AG08395 (cell line): ENCODE measurements at regions not wholly inside any gene's neighbourhood (a gene's known extent, or its start where the extent isn't known, plus 50 kb on each side); places are given as distances from the start of the nearest gene placed in this dataset.

Source experiments
- DNase-seq: peaks from one replicate; pipeline ENCODE4 v3.0.0; 2012; ENCODE audit warnings: mixed read lengths, low spot score

- no peak for DNase-seq
These were observed 132.5 kb upstream of the THBS1 start for GRCh38 chr15:39448409-39448808.

GRCh38 chr15:39451121-39451688 is 129.7 kb upstream of the THBS1 start:
- no peak for DNase-seq

GRCh38 chr15:39451871-39452270 is 129.0 kb upstream of the THBS1 start:
- no peak for DNase-seq

- DNase-seq: no peak
These were observed 127.3 kb upstream of the THBS1 start for GRCh38 chr15:39453620-39454019.

GRCh38 chr15:39454189-39454986 is 126.5 kb upstream of the THBS1 start:
- no peak for DNase-seq

DNA sequence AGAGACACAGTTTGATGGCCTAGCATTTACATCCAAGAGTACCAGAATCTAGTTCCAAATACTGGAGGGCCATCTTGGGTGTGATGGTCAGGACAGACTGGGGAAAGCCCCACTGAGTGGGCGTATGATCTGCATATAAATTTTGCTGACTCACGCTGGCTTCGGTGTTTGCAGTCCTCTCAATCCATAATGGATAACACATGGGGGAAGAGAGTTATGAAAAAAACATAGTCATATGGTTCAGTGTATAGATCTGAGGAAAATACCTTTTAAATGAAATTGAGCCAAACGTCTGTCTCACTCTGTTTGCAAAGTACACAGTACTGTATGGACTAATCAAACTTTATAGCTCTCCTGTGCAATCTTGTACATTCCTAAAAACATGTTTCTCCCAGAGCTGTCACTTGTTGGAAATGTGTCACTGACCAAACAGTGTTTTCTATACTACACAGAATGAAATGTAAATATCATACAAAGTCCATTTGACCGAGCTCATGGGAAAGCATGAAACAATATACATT is 125.3 kb upstream of the THBS1 start:
- DNase-seq: peak; percentile 56

DNA sequence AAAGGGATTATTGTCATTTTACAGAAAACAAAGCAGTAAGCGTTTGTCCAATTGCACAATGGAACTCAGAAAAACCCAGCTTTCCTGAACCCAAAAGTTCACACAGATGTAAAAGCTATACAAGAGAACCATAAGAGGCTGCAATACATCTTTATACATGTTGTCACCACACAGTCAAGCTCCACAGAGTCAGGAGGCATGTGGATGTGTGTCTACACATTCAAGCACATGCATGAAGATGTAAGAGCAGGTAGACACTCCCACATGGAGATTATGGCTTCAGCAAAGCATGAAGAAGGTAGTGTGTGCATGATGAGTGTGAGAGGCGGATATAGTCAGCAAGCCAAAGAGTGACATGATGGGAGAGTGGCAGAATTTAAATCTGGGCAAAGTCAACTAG is 124.7 kb upstream of the THBS1 start:
- DNase-seq: no peak

DNA sequence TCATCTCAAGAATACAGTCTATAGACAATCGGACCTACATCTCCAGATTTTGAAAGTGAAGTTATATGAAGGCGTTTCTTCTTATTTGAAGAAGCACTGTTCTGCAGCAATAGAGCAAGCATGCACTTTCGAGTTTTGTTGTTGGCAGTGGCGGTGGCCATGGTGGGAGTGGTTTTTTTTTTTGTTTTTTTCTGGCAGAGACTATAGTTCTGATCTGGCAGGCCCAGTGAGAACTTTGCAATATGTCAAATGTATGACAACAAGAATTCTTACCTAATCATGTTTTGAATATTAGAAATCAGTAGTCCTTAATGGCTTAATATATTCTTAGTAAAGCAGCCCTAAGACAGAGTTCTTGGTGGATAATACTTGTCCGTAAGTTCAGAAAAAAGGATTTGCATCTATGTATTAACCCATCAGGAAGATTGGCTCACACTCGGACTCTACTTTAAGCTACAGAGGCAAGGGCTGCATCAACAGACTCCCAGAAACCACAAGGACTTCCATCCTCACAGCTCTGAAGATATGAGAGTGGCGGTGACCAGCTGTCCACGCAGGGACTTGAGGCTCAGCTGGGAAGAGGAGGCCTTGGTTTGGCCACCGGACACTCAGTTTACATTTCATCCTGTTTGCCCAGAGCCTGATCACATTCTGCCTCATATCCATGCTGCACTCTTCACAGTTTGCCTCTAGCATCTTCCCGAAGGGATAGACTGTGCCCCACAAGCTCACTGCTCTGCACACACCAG is 124.1 kb upstream of the THBS1 start:
- no peak for DNase-seq

GRCh38 chr15:39458131-39458530 is 122.7 kb upstream of the THBS1 start:
- DNase-seq: no peak

GRCh38 chr15:39459548-39459947 is 121.3 kb upstream of the THBS1 start:
- no peak for DNase-seq

DNA sequence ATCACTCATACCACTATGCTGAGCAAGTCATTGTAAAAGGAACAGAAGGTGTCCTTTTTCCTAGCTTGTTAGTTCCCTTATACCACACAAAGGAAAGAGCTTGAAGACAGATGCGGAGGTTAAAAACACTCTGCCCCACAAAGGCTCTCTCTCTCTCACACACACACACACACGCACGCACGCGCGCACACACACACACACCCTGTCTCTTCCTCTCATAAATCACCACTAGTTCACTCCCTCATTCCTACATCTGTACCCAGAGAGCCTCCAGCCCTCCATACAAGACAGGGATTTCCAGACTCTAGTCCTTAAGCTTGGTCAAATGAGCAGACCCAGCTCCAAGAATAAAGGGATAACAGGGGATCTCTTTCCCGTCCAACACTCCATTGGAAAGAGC is 120.1 kb upstream of the THBS1 start:
- no peak for DNase-seq

DNA sequence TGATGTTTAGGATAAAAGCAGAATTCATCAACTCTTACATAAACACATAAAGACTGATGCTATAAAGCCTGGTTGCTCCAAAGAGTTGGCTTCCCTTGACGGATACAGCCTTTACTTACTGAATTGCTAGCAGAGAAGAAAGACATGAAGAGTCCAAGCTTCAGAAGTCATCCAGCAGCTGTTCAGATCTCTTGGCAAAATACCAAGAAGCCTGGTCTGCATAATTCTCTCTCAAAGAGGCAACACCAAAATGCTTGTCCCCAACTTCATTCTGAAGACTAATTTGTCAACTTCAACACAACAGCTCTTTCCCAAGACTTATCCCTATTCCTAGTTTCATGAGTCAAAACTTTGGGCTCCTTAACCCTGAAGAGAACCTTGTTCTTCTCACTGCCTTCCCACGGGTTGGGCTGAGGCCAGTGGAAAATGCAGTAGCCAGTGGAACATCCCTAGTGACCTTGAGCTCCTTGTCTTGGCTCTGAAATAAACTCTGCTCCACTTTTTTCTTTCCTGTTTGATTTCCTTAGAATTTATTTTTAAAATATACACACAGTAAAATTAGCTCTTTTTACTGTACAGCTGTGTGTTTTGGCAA is 119.2 kb upstream of the THBS1 start:
- DNase-seq: no peak

- DNase-seq: no peak
These were observed 118.2 kb upstream of the THBS1 start for GRCh38 chr15:39462691-39463090.

GRCh38 chr15:39465843-39466749 is 114.8 kb upstream of the THBS1 start:
- peak; percentile 67 for DNase-seq

GRCh38 chr15:39466750-39467105 is 114.2 kb upstream of the THBS1 start:
- no peak for DNase-seq

- DNase-seq: no peak
These were observed 112.5 kb upstream of the THBS1 start for GRCh38 chr15:39468331-39468730.

GRCh38 chr15:39468828-39469227 is 112.1 kb upstream of the THBS1 start:
- no peak for DNase-seq

DNA sequence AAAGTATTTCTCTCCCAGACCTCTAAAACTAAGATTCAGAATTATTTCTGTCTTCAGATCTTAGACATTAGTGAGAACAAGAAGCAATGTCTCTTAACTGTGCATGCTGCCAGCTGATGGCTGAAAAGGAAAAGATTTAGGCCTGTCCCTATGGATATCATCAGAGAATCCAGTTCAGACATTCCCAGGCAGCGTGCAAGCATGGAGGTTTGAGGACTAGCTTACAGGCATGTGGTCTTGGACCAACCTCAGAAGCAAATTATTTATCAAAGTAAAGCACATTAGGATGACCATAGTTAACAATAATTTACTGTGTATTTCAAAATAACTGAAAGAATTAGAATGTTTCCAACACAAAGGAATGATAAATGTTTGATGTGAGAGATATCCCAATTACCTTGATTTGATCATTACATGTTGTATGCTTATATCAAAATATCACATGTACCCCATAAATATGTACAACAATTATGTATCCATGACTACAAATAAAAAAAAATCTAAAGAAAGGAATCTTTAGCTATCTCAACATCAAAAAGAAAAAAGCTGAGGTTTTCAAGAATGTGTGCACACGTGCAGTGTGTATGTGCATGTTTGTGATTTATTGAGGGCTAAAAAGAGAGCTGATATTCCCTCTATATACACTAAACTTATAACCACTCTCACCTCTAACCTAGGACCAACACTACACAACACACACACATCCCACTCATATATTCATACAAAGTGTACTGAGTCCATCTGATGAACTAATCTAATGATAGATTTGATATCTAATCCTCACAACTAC is 108.9 kb upstream of the THBS1 start:
- DNase-seq: no peak

- DNase-seq: peak; percentile 89
These were observed 108.1 kb upstream of the THBS1 start for GRCh38 chr15:39472621-39473297.

GRCh38 chr15:39473298-39473947 is 107.5 kb upstream of the THBS1 start:
- no peak for DNase-seq
